Parathyroid adenoma (tissue), 2 donors: ENCODE measurements at regions not wholly inside any gene's neighbourhood (a gene's known extent, or its start where the extent isn't known, plus 50 kb on each side); places are given as distances from the start of the nearest gene placed in this dataset.
"Not testable (repeated sequence)": the region's sequence is repeated elsewhere in the genome, so short reads cannot be mapped to it uniquely, and the experiment has no call there.

Experiments
- H2AFZ ChIP-seq: fragments of 300-600 bp; sonication (generic); one replicate; pipeline ENCODE4 v1.7.0; 2017; ENCODE audit warnings: antibody characterized with exemption, mild to moderate bottlenecking
- H3K27ac ChIP-seq: fragments of 300-600 bp; sonication (generic); one replicate; pipeline ENCODE4 v1.7.0; 2017
- H3K27me3 ChIP-seq: fragments of 300-600 bp; sonication (generic); one replicate; pipeline ENCODE4 v1.7.0; 2017; ENCODE audit warnings: low read length; ENCODE audit not compliant: control insufficient read depth, insufficient read depth
- H3K36me3 ChIP-seq: fragments of 300-600 bp; sonication (generic); one replicate; pipeline ENCODE4 v1.7.0; 2017; ENCODE audit warnings: low read length; ENCODE audit not compliant: control insufficient read depth, insufficient read depth
- H3K4me1 ChIP-seq: fragments of 300-600 bp; sonication (generic); one replicate; pipeline ENCODE4 v1.7.0; 2017; ENCODE audit warnings: control low read depth
- H3K4me2 ChIP-seq: fragments of 300-600 bp; sonication (generic); one replicate; pipeline ENCODE4 v1.7.0; 2017; ENCODE audit warnings: low read length
- H3K4me3 ChIP-seq: fragments of 300-600 bp; sonication (generic); one replicate; pipeline ENCODE4 v1.7.0; 2017; ENCODE audit warnings: low read depth, low read length
- H3K79me2 ChIP-seq: fragments of 300-600 bp; sonication (generic); one replicate; pipeline ENCODE4 v1.7.0; 2017; ENCODE audit warnings: control low read depth
- H3K9ac ChIP-seq: fragments of 300-600 bp; sonication (generic); one replicate; pipeline ENCODE4 v1.7.0; 2017; ENCODE audit warnings: mild to moderate bottlenecking
- H3K9me3 ChIP-seq: fragments of 300-600 bp; sonication (generic); one replicate; pipeline ENCODE4 v1.7.0; 2017; ENCODE audit warnings: low read length; ENCODE audit not compliant: control insufficient read depth
- CTCF ChIP-seq: fragments of 300-600 bp; sonication (generic); IDR thresholded peaks from one replicate; pipeline ENCODE4 v1.7.0; 2017; ENCODE audit warnings: antibody characterized with exemption, mild to moderate bottlenecking
- donor health status: primary hyperparathyroidism.

DNA sequence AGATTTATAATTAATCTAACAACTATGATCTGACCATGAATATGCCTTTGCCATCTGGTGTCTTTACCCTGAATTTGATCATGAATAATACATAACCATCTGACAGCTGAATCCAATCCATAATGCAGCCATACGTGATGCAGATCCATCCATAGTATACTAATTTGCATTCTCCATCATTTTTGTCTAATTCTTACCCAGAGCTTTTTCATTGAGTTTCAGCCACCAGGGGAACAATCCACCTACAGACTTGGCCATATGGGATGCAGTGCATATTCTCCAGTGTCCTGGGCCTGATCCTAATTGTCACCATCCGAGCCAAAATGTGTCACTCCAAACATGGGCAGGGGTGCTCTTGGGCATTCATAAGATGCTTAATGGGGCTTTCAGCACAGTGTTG lies 227.2 kb upstream of the CRIM1 start:
- Histone ChIP-seq H3K4me3 (no peak overlapping the region), H3K79me2 (no peaks in the 10 kb centered on the region), H3K4me2 (no peak overlapping the region), H3K36me3 (no peaks in the 10 kb centered on the region), H3K27me3 (no peaks in the 10 kb centered on the region), H2AFZ (no peak overlapping the region), H3K9me3 (no peaks in the 10 kb centered on the region), H3K4me1 (no peaks in the 10 kb centered on the region), H3K27ac (no peak overlapping the region), H3K9ac (no peak overlapping the region)
- no peak for TF ChIP-seq CTCF

- no peak overlapping the region for H2AFZ ChIP-seq
- TF ChIP-seq CTCF: no peak
- H3K27me3 ChIP-seq: no peaks in the 10 kb centered on the region
- no peak overlapping the region for H3K27ac ChIP-seq
- no peaks in the 10 kb centered on the region for H3K79me2 ChIP-seq
- no peak overlapping the region for H3K9ac ChIP-seq
- H3K9me3 ChIP-seq: no peaks in the 10 kb centered on the region
- no peak overlapping the region for H3K4me3 ChIP-seq
- H3K4me2 ChIP-seq: no peak overlapping the region
- no peaks in the 10 kb centered on the region for H3K4me1 ChIP-seq
- H3K36me3 ChIP-seq: no peaks in the 10 kb centered on the region
Observed at GRCh38 chr2:36125702-36126101, 229.9 kb upstream of the CRIM1 start.

DNA sequence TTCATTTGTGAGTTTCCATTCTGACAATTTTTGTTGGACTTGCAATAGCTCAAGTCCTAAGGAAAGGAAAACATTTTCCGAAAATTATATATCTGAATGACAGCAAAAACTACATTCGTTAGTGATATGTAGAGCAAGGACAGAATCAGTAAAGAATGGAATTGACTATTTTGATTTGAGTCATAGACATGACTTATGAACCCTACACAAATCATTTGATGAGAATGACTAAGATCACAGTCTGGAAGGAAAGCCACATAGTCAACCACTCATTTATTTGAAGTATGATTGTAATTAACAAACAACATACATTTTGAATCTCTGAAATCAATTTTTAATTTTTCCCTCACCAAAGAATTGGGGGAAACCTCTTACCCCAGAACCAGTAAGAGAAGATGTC lies 231.6 kb upstream of the CRIM1 start:
- Histone ChIP-seq H3K9me3 (no peaks in the 10 kb centered on the region), H3K27me3 (no peaks in the 10 kb centered on the region), H2AFZ (no peak overlapping the region), H3K4me3 (no peak overlapping the region), H3K4me1 (no peaks in the 10 kb centered on the region), H3K79me2 (no peaks in the 10 kb centered on the region), H3K9ac (no peak overlapping the region), H3K36me3 (no peaks in the 10 kb centered on the region), H3K27ac (no peak overlapping the region), H3K4me2 (no peak overlapping the region)
- TF ChIP-seq CTCF: no peak

GRCh38 chr2:36097022-36097421 lies 258.6 kb upstream of the CRIM1 start:
- H3K4me3 ChIP-seq: no peak overlapping the region
- no peak overlapping the region for H3K4me2 ChIP-seq
- no peak for TF ChIP-seq CTCF

DNA sequence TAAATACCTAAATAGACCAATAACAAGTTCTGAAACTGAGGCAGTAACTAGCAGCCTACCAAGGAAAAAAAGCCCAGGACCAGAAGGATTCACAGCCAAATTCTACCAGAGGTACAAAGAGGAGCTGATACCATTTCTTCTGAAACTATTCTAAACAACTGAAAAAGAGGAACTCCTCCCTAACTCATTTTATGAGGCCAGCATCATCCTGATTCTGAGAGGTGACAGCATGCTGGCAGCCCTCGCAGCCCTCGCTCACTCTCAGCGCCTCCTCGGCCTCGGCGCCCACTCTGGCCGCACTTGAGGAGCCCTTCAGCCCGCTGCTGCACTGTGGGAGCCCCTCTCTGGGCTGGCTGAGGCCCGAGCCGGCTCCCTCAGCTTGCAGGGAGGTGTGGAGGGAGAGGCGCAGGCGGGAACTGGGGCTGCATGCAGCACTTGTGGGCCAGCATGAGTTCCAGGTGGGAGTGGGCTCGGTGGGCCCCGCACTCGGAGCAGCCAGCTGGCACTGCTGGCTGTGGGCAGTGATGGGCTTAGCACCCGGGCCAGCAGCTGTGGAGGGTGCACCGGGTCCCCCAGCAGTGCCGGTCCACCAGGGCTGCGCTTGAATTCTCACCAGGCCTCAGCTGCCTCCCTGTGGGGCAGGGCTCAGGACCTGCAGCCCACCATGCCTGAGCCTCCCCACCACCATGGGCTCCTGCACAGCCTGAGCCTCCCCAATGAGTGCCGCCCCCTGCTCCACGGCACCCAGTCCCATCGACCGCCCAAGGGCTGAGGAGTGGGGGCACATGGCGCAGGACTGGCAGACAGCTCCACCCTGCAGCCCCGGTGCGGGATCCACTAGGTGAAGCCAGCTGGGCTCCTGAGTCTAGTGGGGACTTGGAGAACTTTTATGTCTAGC lies 263.5 kb upstream of the CRIM1 start:
- H3K36me3 ChIP-seq, H3K9ac ChIP-seq, H2AFZ ChIP-seq, H3K4me1 ChIP-seq, H3K79me2 ChIP-seq, H3K4me3 ChIP-seq, H3K4me2 ChIP-seq, H3K27me3 ChIP-seq, H3K9me3 ChIP-seq, H3K27ac ChIP-seq: not testable (repeated sequence)

More at GRCh38 chr2:36097022-36097421, 258.6 kb upstream of the CRIM1 start:
- no peaks in the 10 kb centered on the region for H3K4me1 ChIP-seq
- H3K27me3 ChIP-seq: no peaks in the 10 kb centered on the region
- no peak overlapping the region for H3K9ac ChIP-seq
- H3K27ac ChIP-seq: no peak overlapping the region
- no peaks in the 10 kb centered on the region for H3K36me3 ChIP-seq
- no peak overlapping the region for H2AFZ ChIP-seq
- H3K9me3 ChIP-seq: no peaks in the 10 kb centered on the region
- no peaks in the 10 kb centered on the region for H3K79me2 ChIP-seq
